HG03521 (cell line): ENCODE measurements at regions not wholly inside any gene's neighbourhood (a gene's known extent, or its start where the extent isn't known, plus 50 kb on each side); places are given as distances from the start of the nearest gene placed in this dataset.
"Not testable (repeated sequence)": the region's sequence is repeated elsewhere in the genome, so short reads cannot be mapped to it uniquely, and the experiment has no call there.

Experiments used
- ATAC-seq: cut with Tn5 transposase; IDR thresholded peaks from one replicate; pipeline ENCODE4 v1.9.1; 2021; ENCODE audit warnings: mild to moderate bottlenecking, moderate library complexity; ENCODE audit not compliant: unreplicated experiment

- ATAC-seq: no peak
Observed at GRCh38 chr1:98299313-98299712, 362.2 kb upstream of the SNX7 start.

- no peak for ATAC-seq
Observed at GRCh38 chr1:98298319-98298718, 363.2 kb upstream of the SNX7 start.

- ATAC-seq: no peak
Observed at GRCh38 chr1:98296681-98297080, 364.8 kb upstream of the SNX7 start.

- no peak for ATAC-seq
Observed at GRCh38 chr1:98294127-98294526, 367.4 kb upstream of the SNX7 start.

GRCh38 chr1:98292994-98293393 lies 368.5 kb upstream of the SNX7 start:
- no peak for ATAC-seq

GRCh38 chr1:98289311-98289710 lies 368.5 kb upstream of the DPYD start:
- no peak for ATAC-seq

- ATAC-seq: no peak
Observed at GRCh38 chr1:98288494-98288893, 367.7 kb upstream of the DPYD start.

GRCh38 chr1:98287626-98288025 lies 366.8 kb upstream of the DPYD start:
- ATAC-seq: no peak

- ATAC-seq: no peak
Observed at GRCh38 chr1:98286656-98287055, 365.8 kb upstream of the DPYD start.

- not testable (repeated sequence) for ATAC-seq
Observed at GRCh38 chr1:98285286-98285685, 364.5 kb upstream of the DPYD start.

GRCh38 chr1:98280049-98280448 lies 359.2 kb upstream of the DPYD start:
- ATAC-seq: no peak

GRCh38 chr1:98278055-98278454 lies 357.2 kb upstream of the DPYD start:
- ATAC-seq: no peak

- ATAC-seq: no peak
Observed at GRCh38 chr1:98277118-98277517, 356.3 kb upstream of the DPYD start.

GRCh38 chr1:98276514-98276913 lies 355.7 kb upstream of the DPYD start:
- ATAC-seq: no peak

GRCh38 chr1:98268316-98268715 lies 347.5 kb upstream of the DPYD start:
- no peak for ATAC-seq

GRCh38 chr1:98267423-98267822 lies 346.6 kb upstream of the DPYD start:
- no peak for ATAC-seq

- ATAC-seq: no peak
Observed at GRCh38 chr1:98264727-98265126, 343.9 kb upstream of the DPYD start.

- ATAC-seq: no peak
Observed at GRCh38 chr1:98260839-98261238, 340.0 kb upstream of the DPYD start.

- ATAC-seq: no peak
Observed at GRCh38 chr1:98260412-98260811, 339.6 kb upstream of the DPYD start.

GRCh38 chr1:98256700-98257099 lies 335.9 kb upstream of the DPYD start:
- no peak for ATAC-seq

- ATAC-seq: no peak
Observed at GRCh38 chr1:98253145-98253544, 332.3 kb upstream of the DPYD start.

- no peak for ATAC-seq
Observed at GRCh38 chr1:98251497-98251896, 330.7 kb upstream of the DPYD start.

- ATAC-seq: no peak
Observed at GRCh38 chr1:98232678-98233077, 311.8 kb upstream of the DPYD start.

- no peak for ATAC-seq
Observed at GRCh38 chr1:98222706-98223105, 301.9 kb upstream of the DPYD start.
